Gastroesophageal sphincter (tissue), 4 donors: ENCODE measurements at regions not wholly inside any gene's neighbourhood (a gene's known extent, or its start where the extent isn't known, plus 50 kb on each side); places are given as distances from the start of the nearest gene placed in this dataset.

Source experiments
- ATAC-seq: fragments of 150-250 bp; one replicate; pipeline ENCODE4 v1.9.1; 2016; ENCODE audit warnings: mild to moderate bottlenecking, moderate library complexity
- H3K27ac ChIP-seq, 4 donors: fragments of 200-600 bp; sonication (generic) in 3 of 4; 1 replicate in 3 of 4; 2 replicates in 1 of 4; pipeline ENCODE4 v1.5.1; 2016 to 2019
- H3K27me3 ChIP-seq: fragments of 200-600 bp; sonication (generic); one replicate; pipeline ENCODE4 v1.5.1; 2019
- H3K36me3 ChIP-seq, 2 donors: fragments of 200-600 bp; sonication (generic); one replicate each; pipeline ENCODE4 v1.5.1; 2019; ENCODE audit warnings: control low read depth in 1 of 2
- H3K4me1 ChIP-seq, 3 donors: fragments of 200-600 bp; sonication (generic); 1 replicate in 2 of 3; 2 replicates in 1 of 3; pipeline ENCODE4 v1.5.1; 2016 to 2019; ENCODE audit warnings: control low read depth in 2 of 3
- H3K4me3 ChIP-seq, 2 donors: fragments of 200-600 bp; sonication (generic); one replicate each; pipeline ENCODE4 v1.5.1; 2019; ENCODE audit warnings: mild to moderate bottlenecking in 1 of 2, moderate library complexity in 1 of 2
- H3K9me3 ChIP-seq, 3 donors: fragments of 200-600 bp; sonication (generic); one replicate each; pipeline ENCODE4 v1.5.1; 2017 to 2019; ENCODE audit warnings: control low read depth in 2 of 3
- EP300 ChIP-seq: sonication (generic); formaldehyde crosslinking; IDR thresholded peaks from one replicate; pipeline ENCODE4 v1.6.1; 2017; ENCODE audit warnings: antibody characterized with exemption, mild to moderate bottlenecking
- POLR2A ChIP-seq, 2 donors: fragments of 450-650 bp; IDR thresholded peaks; one replicate each; pipeline ENCODE4 v1.6.1; 2017; ENCODE audit warnings: antibody characterized with exemption in 2 of 2, mild to moderate bottlenecking in 2 of 2, moderate library complexity in 1 of 2
- POLR2AphosphoS5 ChIP-seq: sonication (generic); formaldehyde crosslinking; IDR thresholded peaks from one replicate; pipeline ENCODE4 v1.6.1; 2017; ENCODE audit warnings: antibody characterized with exemption
- WGBS, 2 donors: methylation state at CpG; one replicate each; pipeline ENCODE4 v1.1.5; 2018; ENCODE audit warnings: low coverage in 1 of 2; 5-methylcytosine and 5-hydroxymethylcytosine counted together
- TF ChIP-seq, protein P1 (sequence below), 4 experiments: fragments of 200-600 bp in 2 of 4; fragments of 450-650 bp in 2 of 4; sonication (generic) in 1 of 4; IDR thresholded peaks; one replicate each; pipeline ENCODE4 v1.5.1; 2017 to 2019; ENCODE audit warnings: antibody characterized with exemption in 4 of 4, mild to moderate bottlenecking in 2 of 4, moderate library complexity in 2 of 4

DNA sequence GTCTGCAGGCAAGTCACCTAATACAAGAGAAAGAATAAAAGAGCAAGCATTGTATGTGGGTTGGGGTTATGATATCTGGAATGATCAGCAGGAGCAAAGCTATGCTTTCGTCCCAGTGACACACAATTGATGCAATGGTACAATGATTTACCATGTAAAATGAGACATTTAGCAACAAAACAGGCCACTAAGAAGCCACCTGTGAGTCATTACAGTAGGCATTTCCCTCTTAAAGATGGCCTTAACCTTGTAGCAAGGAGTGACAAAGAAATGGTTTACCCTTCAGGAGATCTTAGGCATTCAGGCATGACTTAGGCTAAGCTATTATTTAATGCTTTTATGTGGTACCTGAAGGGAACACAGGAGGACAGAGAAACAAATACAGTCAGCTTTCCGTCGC is 373.3 kb upstream of the RBMS3 start:
- ATAC-seq, result no peak
- H3K4me1 ChIP-seq, result no peaks in the 10 kb centered on the region
- 97 to 100% methylated on average over 3 of the region's 3 CpGs for WGBS, 2 donors
- no peaks in the 10 kb centered on the region for H3K27me3 ChIP-seq
- no peak overlapping the region for H3K27ac ChIP-seq
- no peaks in the 10 kb centered on the region for H3K36me3 ChIP-seq
- no peak overlapping the region for H3K4me3 ChIP-seq
- no peak for TF ChIP-seq EP300
- TF ChIP-seq, protein P1, sequence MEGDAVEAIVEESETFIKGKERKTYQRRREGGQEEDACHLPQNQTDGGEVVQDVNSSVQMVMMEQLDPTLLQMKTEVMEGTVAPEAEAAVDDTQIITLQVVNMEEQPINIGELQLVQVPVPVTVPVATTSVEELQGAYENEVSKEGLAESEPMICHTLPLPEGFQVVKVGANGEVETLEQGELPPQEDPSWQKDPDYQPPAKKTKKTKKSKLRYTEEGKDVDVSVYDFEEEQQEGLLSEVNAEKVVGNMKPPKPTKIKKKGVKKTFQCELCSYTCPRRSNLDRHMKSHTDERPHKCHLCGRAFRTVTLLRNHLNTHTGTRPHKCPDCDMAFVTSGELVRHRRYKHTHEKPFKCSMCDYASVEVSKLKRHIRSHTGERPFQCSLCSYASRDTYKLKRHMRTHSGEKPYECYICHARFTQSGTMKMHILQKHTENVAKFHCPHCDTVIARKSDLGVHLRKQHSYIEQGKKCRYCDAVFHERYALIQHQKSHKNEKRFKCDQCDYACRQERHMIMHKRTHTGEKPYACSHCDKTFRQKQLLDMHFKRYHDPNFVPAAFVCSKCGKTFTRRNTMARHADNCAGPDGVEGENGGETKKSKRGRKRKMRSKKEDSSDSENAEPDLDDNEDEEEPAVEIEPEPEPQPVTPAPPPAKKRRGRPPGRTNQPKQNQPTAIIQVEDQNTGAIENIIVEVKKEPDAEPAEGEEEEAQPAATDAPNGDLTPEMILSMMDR (IDR thresholded peaks at IDR 0.05), result no peak
- no peak for TF ChIP-seq POLR2A (IDR thresholded peaks at IDR 0.05)
- no peak for TF ChIP-seq POLR2AphosphoS5
- H3K9me3 ChIP-seq, result peaks cover 0 to 4% (median 0%) of the 10 kb centered on the region in 3 donors

DNA sequence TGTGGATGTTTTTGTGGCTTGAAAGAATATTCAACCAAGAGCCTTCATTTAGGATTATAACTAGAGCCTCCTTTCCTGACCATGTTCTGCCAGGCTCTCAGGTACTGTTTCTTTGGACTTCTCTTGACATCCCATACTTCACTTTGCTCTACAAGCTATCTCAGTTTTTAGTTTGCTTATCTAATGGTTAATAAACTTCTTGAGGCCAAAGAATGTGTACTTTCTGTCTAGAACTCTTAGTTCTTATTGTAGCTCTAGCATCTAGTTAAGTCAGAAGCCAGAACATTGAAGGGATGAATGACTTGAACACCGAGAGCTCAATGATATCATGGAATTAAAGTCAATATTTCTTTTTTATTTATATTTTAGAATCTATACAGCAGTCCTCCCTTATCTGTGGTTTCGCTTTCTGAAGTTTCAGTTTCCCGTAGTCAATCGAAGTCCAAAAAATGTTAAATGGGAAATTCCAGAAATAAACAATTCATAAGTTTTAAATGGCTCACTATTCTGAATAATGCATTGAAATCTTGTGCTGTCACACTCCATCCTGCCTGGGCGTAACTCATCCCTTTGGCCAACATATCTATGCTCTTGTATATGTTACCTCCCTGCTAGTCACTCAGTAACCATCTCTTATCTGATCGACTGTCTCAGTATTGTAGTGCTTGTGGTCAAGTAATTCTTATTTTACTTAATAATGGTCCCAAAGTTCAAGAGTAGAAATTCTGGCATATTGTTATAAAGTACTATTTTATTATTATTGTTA is 368.6 kb upstream of the RBMS3 start:
- Histone ChIP-seq H3K27me3 (no peaks in the 10 kb centered on the region), H3K4me3 (peak overlapping the region in 1 of 2 donors; percentile 13), H3K36me3 (no peaks in the 10 kb centered on the region), H3K4me1 (peaks cover 7 to 21% (median 7%) of the 10 kb centered on the region in 3 donors), H3K9me3 (no peaks in the 10 kb centered on the region), H3K27ac (no peak overlapping the region)
- no peak for TF ChIP-seq POLR2AphosphoS5
- TF ChIP-seq, protein P1 (IDR thresholded peaks at IDR 0.05), result no peak
- no peak for TF ChIP-seq EP300
- WGBS, 2 donors, result 76 to 94% methylated on average over 6 of the region's 6 CpGs
- no peak for ATAC-seq

DNA sequence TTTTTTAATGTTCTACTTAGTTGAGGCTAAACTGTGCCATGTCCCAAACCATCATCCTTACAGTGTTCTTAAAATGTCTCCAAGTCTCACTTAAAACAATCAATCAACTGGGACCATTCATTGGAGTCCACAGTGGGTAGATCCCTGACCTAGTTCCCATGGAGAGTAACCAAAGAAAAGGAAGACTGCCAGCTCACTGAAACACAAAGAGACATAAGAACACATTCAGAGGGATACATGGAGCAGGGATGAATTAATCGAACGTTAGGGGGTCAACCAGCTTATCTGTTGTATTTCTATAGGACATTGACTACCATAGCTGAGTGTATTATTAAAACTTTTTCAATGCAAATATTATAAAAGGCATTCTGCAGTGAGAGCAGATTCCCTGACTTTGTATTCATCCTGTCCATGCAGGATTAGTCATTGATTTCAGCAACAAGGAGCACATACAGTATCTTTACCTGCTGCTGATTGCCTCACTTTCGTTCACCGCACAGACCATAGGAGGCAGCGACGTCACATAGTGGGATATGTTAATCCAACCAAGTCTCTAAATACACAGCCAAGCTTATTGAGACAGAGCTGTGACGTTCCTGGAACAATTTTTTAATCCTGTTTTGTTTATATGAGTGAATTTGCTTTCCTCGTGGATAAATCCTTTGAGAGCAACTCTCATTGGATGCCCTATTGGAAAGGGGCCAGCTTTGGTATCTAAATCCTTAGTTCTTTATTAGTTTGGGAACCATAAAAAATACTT is 364.9 kb upstream of the RBMS3 start:
- no peaks in the 10 kb centered on the region for H3K36me3 ChIP-seq
- peak overlapping the region in 1 of 2 donors; percentile 33 for H3K4me3 ChIP-seq
- peak overlapping the region in 3 of 4 donors; percentile 54 to 65 (median 61) for H3K27ac ChIP-seq
- WGBS, 2 donors, result 40 to 45% methylated on average over 6 to 8 of the region's 8 CpGs
- TF ChIP-seq, protein P1 (IDR thresholded peaks at IDR 0.05), result no peak
- no peak for TF ChIP-seq POLR2AphosphoS5
- TF ChIP-seq EP300, result no peak
- no peak for TF ChIP-seq POLR2A (IDR thresholded peaks at IDR 0.05)
- H3K27me3 ChIP-seq, result no peaks in the 10 kb centered on the region
- peak; percentile 45 for ATAC-seq
- H3K4me1 ChIP-seq, result peaks cover 7 to 21% (median 7%) of the 10 kb centered on the region in 3 donors
- H3K9me3 ChIP-seq, result no peaks in the 10 kb centered on the region

DNA sequence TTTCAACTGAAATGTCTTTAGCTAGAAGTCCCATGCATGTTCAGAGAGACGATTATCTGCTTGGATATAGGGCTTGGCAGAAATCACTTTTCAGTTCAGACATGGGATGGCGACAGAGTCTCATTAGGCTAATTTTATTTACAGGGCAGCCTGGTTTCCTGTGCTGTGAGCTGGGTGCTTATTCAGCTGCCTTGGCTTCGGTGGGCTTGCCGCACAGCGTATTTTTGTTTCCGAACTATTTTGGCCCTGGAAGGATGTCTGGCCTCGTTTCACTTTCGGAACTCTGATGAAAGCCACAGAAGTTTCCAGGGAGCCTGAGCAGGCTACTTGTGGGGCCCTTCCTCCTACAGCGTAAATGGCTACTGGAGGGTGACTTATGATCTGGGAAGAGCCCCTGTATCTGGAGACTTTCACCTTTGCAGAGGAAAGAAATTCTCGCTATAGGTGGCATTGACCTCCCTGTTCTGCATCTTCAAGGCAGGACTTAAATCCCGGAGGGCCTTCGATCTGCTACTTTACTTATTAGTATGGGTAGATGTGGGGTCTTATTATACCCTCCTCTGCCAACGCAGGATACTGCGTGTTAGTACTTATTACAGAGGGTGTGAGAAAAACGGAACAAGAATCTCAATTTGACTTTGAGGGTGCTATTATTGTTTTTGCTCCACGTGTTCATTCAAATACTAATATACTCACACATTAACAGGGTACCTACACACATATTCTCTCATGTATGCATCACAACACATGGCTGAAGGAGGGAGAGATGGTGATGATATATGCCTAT is 364.0 kb upstream of the RBMS3 start:
- Histone ChIP-seq H3K4me3 (peak overlapping the region; percentile 19 to 33), H3K9me3 (no peaks in the 10 kb centered on the region), H3K4me1 (peaks cover 7 to 21% (median 7%) of the 10 kb centered on the region in 3 donors), H3K27me3 (no peaks in the 10 kb centered on the region), H3K27ac (peak overlapping the region in 3 of 4 donors; percentile 54 to 65 (median 61)), H3K36me3 (no peaks in the 10 kb centered on the region)
- WGBS, 2 donors, result 50 to 67% methylated on average over 16 of the region's 16 CpGs
- ATAC-seq, result peak; percentile 81
- TF ChIP-seq POLR2A (IDR thresholded peaks at IDR 0.05) (no peak), POLR2AphosphoS5 (peak; percentile 30), EP300 (no peak)
- TF ChIP-seq, protein P1 (IDR thresholded peaks at IDR 0.05), result peak in 3 of 4 experiments; percentile 47 to 56 (median 55)
